ENCODE measurements at regions not wholly inside any gene's neighbourhood (a gene's known extent, or its start where the extent isn't known, plus 50 kb on each side); places are given as distances from the start of the nearest gene placed in this dataset.

DNA sequence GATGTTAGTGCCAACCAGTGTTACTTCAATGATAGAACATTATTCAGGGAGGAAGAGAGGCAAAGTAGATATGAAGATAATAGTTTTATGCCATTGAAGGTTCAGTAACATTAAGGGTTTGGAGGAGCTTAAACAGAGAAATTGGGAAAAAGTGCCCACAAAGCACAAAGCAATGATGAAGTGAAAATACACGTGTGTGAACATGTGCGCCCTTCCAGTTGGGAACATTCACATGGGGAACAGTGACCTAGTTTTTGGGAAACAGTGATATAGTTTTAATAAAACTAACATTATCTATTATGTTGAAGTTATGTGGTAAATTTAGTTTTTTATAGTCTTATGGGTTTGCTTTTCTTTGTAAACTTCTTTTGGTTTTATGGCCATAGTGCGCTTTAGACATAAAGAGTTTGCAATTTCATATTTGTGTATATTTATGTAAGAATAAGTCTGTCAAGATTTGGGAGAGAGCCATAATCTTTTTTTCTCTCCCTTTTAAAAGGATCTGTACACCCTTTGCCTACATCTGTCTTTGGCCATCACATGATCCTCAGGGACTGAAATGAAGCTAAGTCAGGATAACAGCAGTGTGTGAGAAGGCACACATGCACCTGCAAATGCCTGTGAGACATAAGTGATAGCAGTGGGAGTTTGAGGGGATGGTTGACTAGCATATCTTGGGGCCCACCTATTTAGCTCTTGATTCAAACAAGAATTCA, 450.3 kb upstream of the THRB start:
- no peak for DNase-seq
- Histone ChIP-seq H3K27me3 (ENCODE audit: control insufficient read depth, insufficient read depth, low read length, poor library complexity, severe bottlenecking) (peaks cover 2% of the 10 kb centered on the region), H3K4me3 (ENCODE audit: low read length) (no peak overlapping the region), H3K36me3 (ENCODE audit: control insufficient read depth, insufficient read depth, low read length) (no peaks in the 10 kb centered on the region), H3K9ac (ENCODE audit: extremely low read depth, low read length, poor library complexity, severe bottlenecking) (no peak overlapping the region), H3K9me3 (ENCODE audit: control insufficient read depth, low read length) (no peaks in the 10 kb centered on the region), H3K27ac (ENCODE audit: low read depth, low read length) (no peak overlapping the region), H3K4me1 (ENCODE audit: control insufficient read depth, insufficient read depth, low read length) (no peaks in the 10 kb centered on the region)
- WGBS, 2 experiments (ENCODE audit: insufficient coverage in 1 of 2, insufficient read length in 1 of 2), result 95% methylated on average over 3 of the region's 3 CpGs; no CpG with 5 or more reads in 1 of the 2 experiments
- Mint-ChIP-seq H3K27me3 (ENCODE audit: insufficient read depth) (peaks cover 46% of the 10 kb centered on the region), H3K4me1 (no peaks in the 10 kb centered on the region), H3K4me3 (no peak overlapping the region), H3K36me3 (ENCODE audit: low read depth) (no peaks in the 10 kb centered on the region), H3K27ac (no peak overlapping the region), H3K9me3 (no peaks in the 10 kb centered on the region)
- TF ChIP-seq, protein P1, sequence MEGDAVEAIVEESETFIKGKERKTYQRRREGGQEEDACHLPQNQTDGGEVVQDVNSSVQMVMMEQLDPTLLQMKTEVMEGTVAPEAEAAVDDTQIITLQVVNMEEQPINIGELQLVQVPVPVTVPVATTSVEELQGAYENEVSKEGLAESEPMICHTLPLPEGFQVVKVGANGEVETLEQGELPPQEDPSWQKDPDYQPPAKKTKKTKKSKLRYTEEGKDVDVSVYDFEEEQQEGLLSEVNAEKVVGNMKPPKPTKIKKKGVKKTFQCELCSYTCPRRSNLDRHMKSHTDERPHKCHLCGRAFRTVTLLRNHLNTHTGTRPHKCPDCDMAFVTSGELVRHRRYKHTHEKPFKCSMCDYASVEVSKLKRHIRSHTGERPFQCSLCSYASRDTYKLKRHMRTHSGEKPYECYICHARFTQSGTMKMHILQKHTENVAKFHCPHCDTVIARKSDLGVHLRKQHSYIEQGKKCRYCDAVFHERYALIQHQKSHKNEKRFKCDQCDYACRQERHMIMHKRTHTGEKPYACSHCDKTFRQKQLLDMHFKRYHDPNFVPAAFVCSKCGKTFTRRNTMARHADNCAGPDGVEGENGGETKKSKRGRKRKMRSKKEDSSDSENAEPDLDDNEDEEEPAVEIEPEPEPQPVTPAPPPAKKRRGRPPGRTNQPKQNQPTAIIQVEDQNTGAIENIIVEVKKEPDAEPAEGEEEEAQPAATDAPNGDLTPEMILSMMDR (conservative IDR thresholded peaks at IDR 0.05), result no peak

- no peak overlapping the region for H3K4me3 Mint-ChIP-seq
- peaks cover 51% of the 10 kb centered on the region for H3K27me3 Mint-ChIP-seq (ENCODE audit: insufficient read depth)
- H3K9ac ChIP-seq (ENCODE audit: extremely low read depth, low read length, poor library complexity, severe bottlenecking), result no peak overlapping the region
- H3K27ac ChIP-seq (ENCODE audit: low read depth, low read length), result no peak overlapping the region
- H3K27ac Mint-ChIP-seq, result no peak overlapping the region
- no peaks in the 10 kb centered on the region for H3K36me3 ChIP-seq (ENCODE audit: control insufficient read depth, insufficient read depth, low read length)
- no peak overlapping the region for H3K4me3 ChIP-seq (ENCODE audit: low read length)
- H3K9me3 ChIP-seq (ENCODE audit: control insufficient read depth, low read length), result no peaks in the 10 kb centered on the region
- TF ChIP-seq, protein P1 (conservative IDR thresholded peaks at IDR 0.05), result no peak
- DNase-seq, result no peak
- peaks cover 7% of the 10 kb centered on the region for H3K27me3 ChIP-seq (ENCODE audit: control insufficient read depth, insufficient read depth, low read length, poor library complexity, severe bottlenecking)
- H3K4me1 Mint-ChIP-seq, result no peaks in the 10 kb centered on the region
- no peaks in the 10 kb centered on the region for H3K36me3 Mint-ChIP-seq (ENCODE audit: low read depth)
- no peaks in the 10 kb centered on the region for H3K4me1 ChIP-seq (ENCODE audit: control insufficient read depth, insufficient read depth, low read length)
- H3K9me3 Mint-ChIP-seq, result no peaks in the 10 kb centered on the region
- 87 to 93% methylated on average over 2 of the region's 2 CpGs for whole genome bisulfite sequencing, 2 experiments (ENCODE audit: insufficient coverage in 1 of 2, insufficient read length in 1 of 2)
Measured at GRCh38 chr3:24945563-24945962, 450.9 kb upstream of the THRB start.

GRCh38 chr3:24947103-24947502, 452.5 kb upstream of the THRB start:
- peaks cover 4% of the 10 kb centered on the region for H3K4me1 ChIP-seq (ENCODE audit: control insufficient read depth, insufficient read depth, low read length)
- H3K27me3 ChIP-seq (ENCODE audit: control insufficient read depth, insufficient read depth, low read length, poor library complexity, severe bottlenecking), result peaks cover 7% of the 10 kb centered on the region
- WGBS, 2 experiments (ENCODE audit: insufficient coverage in 1 of 2, insufficient read length in 1 of 2), result 93 to 95% methylated on average over 1 to 4 of the region's 4 CpGs
- no peak overlapping the region for H3K27ac ChIP-seq (ENCODE audit: low read depth, low read length)
- no peaks in the 10 kb centered on the region for H3K9me3 ChIP-seq (ENCODE audit: control insufficient read depth, low read length)
- Mint-ChIP-seq H3K27ac (no peak overlapping the region), H3K4me3 (no peak overlapping the region), H3K9me3 (no peaks in the 10 kb centered on the region), H3K27me3 (ENCODE audit: insufficient read depth) (peaks cover 65% of the 10 kb centered on the region), H3K36me3 (ENCODE audit: low read depth) (no peaks in the 10 kb centered on the region), H3K4me1 (no peaks in the 10 kb centered on the region)
- H3K9ac ChIP-seq (ENCODE audit: extremely low read depth, low read length, poor library complexity, severe bottlenecking), result no peak overlapping the region
- H3K4me3 ChIP-seq (ENCODE audit: low read length), result no peak overlapping the region
- H3K36me3 ChIP-seq (ENCODE audit: control insufficient read depth, insufficient read depth, low read length), result no peaks in the 10 kb centered on the region
- TF ChIP-seq, protein P1 (conservative IDR thresholded peaks at IDR 0.05), result no peak
- DNase-seq, result no peak

All from endodermal cell (in vitro differentiated cells).